Astrocyte (in vitro differentiated cells and primary cell): ENCODE measurements at regions not wholly inside any gene's neighbourhood (a gene's known extent, or its start where the extent isn't known, plus 50 kb on each side); places are given as distances from the start of the nearest gene placed in this dataset.

ENCODE experiments used
- CTCF ChIP-seq: IDR thresholded peaks from 2 replicates; pipeline ENCODE4 v1.5.1; 2011; ENCODE audit warnings: low read depth, mild to moderate bottlenecking, inconsistent platforms, low read length, moderate library complexity; ENCODE audit not compliant: insufficient read depth
- EZH2 ChIP-seq: IDR thresholded peaks from 2 replicates; pipeline ENCODE4 v1.6.1; 2012; ENCODE audit warnings: mild to moderate bottlenecking, low read length, inconsistent platforms; ENCODE audit not compliant: insufficient read depth

GRCh38 chr4:143082701-143083100, 102.0 kb upstream of the USP38 start:
- TF ChIP-seq CTCF = no peak
- no peak for TF ChIP-seq EZH2
